ENCODE measurements at regions not wholly inside any gene's neighbourhood (a gene's known extent, or its start where the extent isn't known, plus 50 kb on each side); places are given as distances from the start of the nearest gene placed in this dataset.

DNA sequence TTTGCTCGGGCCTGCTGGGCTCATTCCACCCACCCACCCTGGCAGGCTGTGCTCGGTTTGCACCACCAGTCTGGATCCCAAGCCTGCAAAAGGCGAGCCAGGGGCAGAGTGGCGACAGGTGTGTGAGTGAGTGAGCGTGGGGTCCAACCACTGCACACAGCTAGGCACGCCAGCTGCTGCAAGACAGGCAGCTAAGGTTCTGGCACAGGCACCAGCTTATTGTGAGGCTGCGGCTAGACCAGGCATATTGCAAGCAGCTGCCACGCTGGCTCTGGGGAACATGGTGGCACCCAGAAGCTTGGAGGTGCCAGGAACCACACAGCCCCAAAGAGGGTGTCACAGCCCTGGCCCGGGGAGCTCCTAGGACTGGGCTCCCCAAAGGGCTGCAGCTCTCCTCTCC lies 205.1 kb downstream of the ANKRD60 start:
- H3K27ac ChIP-seq (ENCODE audit: low read length): no peak overlapping the region
- no peak overlapping the region for H3K4me3 ChIP-seq (ENCODE audit: low read length)
- no peaks in the 10 kb centered on the region for H3K4me1 ChIP-seq (ENCODE audit: low read length)
- no peaks in the 10 kb centered on the region for H3K9me3 ChIP-seq (ENCODE audit: low read length)
- no peaks in the 10 kb centered on the region for H4K20me1 ChIP-seq (ENCODE audit: insufficient read depth, low read depth, low read length)
- no peak for DNase-seq
- no peak overlapping the region for H3K4me2 ChIP-seq (ENCODE audit: low read depth, low read length, poor library complexity, severe bottlenecking)
- H2AFZ ChIP-seq (ENCODE audit: low read length): no peak overlapping the region
- H3K79me2 ChIP-seq (ENCODE audit: low read length): no peaks in the 10 kb centered on the region
- no peak overlapping the region for H3K9ac ChIP-seq (ENCODE audit: low read length)
- H3K9me2 ChIP-seq (replicated peaks; ENCODE audit: insufficient read depth, low read length): no peaks in the 10 kb centered on the region
- H3K27me3 ChIP-seq (ENCODE audit: low read length): no peaks in the 10 kb centered on the region
- no peaks in the 10 kb centered on the region for H3K36me3 ChIP-seq (ENCODE audit: insufficient read depth, low read length)

DNA sequence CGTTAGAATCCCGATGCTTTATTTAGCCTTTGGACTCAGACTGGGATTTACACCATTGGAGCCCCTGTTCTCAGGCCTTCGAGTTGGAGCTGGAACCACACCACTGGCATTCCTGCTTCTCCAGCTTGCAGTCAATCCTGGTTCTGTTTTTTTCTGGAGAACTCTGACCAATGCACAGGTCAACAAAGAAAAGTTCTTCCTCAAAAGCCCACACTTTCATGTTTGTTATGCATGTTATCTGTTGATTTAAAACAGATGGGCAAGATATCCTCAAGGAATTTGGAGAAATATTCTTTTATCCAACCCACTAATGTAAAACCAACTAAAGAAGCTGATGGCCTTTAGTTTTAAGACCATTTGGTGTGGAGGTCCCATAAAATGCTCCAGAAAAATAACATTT lies 205.7 kb downstream of the ANKRD60 start:
- Histone ChIP-seq H2AFZ (ENCODE audit: low read length) (no peak overlapping the region), H4K20me1 (ENCODE audit: insufficient read depth, low read depth, low read length) (no peaks in the 10 kb centered on the region), H3K4me2 (ENCODE audit: low read depth, low read length, poor library complexity, severe bottlenecking) (no peak overlapping the region), H3K79me2 (ENCODE audit: low read length) (no peaks in the 10 kb centered on the region), H3K4me1 (ENCODE audit: low read length) (no peaks in the 10 kb centered on the region), H3K4me3 (ENCODE audit: low read length) (no peak overlapping the region), H3K9me3 (ENCODE audit: low read length) (no peaks in the 10 kb centered on the region), H3K27me3 (ENCODE audit: low read length) (no peaks in the 10 kb centered on the region), H3K27ac (ENCODE audit: low read length) (no peak overlapping the region), H3K9me2 (replicated peaks; ENCODE audit: insufficient read depth, low read length) (no peaks in the 10 kb centered on the region), H3K9ac (ENCODE audit: low read length) (no peak overlapping the region), H3K36me3 (ENCODE audit: insufficient read depth, low read length) (no peaks in the 10 kb centered on the region)
- no peak for DNase-seq

DNA sequence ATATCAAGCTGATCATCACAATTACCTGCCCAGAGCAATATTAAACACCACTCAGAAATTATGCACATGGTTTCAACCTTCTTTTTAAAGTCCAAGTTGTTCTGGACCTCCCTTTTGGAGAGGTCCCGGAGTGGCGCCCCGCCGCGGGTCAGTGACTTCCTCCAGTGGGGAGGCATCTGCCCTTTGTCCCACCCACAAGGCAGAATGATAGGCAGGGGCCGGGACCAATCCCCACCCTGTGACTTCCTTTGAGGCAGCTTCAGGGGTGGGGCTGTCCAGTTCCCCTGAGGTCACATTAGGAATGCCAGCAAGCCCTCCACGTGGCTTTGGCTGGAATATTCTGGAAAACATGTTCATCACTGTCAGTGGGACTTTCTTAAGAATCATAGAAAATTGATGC lies 207.0 kb downstream of the ANKRD60 start:
- Histone ChIP-seq H3K79me2 (ENCODE audit: low read length) (no peaks in the 10 kb centered on the region), H3K36me3 (ENCODE audit: insufficient read depth, low read length) (no peaks in the 10 kb centered on the region), H2AFZ (ENCODE audit: low read length) (no peak overlapping the region), H3K9ac (ENCODE audit: low read length) (no peak overlapping the region), H3K9me2 (replicated peaks; ENCODE audit: insufficient read depth, low read length) (no peaks in the 10 kb centered on the region), H3K4me1 (ENCODE audit: low read length) (no peaks in the 10 kb centered on the region), H3K4me2 (ENCODE audit: low read depth, low read length, poor library complexity, severe bottlenecking) (no peak overlapping the region), H3K4me3 (ENCODE audit: low read length) (no peak overlapping the region), H3K9me3 (ENCODE audit: low read length) (no peaks in the 10 kb centered on the region), H4K20me1 (ENCODE audit: insufficient read depth, low read depth, low read length) (no peaks in the 10 kb centered on the region), H3K27ac (ENCODE audit: low read length) (no peak overlapping the region), H3K27me3 (ENCODE audit: low read length) (no peaks in the 10 kb centered on the region)
- no peak for DNase-seq

- Histone ChIP-seq H3K9me3 (ENCODE audit: low read length) (no peaks in the 10 kb centered on the region), H3K4me3 (ENCODE audit: low read length) (no peak overlapping the region), H3K4me1 (ENCODE audit: low read length) (no peaks in the 10 kb centered on the region), H3K27ac (ENCODE audit: low read length) (no peak overlapping the region), H3K9me2 (replicated peaks; ENCODE audit: insufficient read depth, low read length) (no peaks in the 10 kb centered on the region), H2AFZ (ENCODE audit: low read length) (no peak overlapping the region), H4K20me1 (ENCODE audit: insufficient read depth, low read depth, low read length) (no peaks in the 10 kb centered on the region), H3K4me2 (ENCODE audit: low read depth, low read length, poor library complexity, severe bottlenecking) (no peak overlapping the region), H3K27me3 (ENCODE audit: low read length) (no peaks in the 10 kb centered on the region), H3K9ac (ENCODE audit: low read length) (no peak overlapping the region), H3K79me2 (ENCODE audit: low read length) (no peaks in the 10 kb centered on the region), H3K36me3 (ENCODE audit: insufficient read depth, low read length) (no peaks in the 10 kb centered on the region)
- no peak for DNase-seq
Observed at GRCh38 chr20:58020656-58021454, 207.6 kb downstream of the ANKRD60 start.

GRCh38 chr20:58019850-58020625 lies 208.4 kb downstream of the ANKRD60 start:
- Histone ChIP-seq H3K27ac (ENCODE audit: low read length) (no peak overlapping the region), H4K20me1 (ENCODE audit: insufficient read depth, low read depth, low read length) (no peaks in the 10 kb centered on the region), H3K79me2 (ENCODE audit: low read length) (no peaks in the 10 kb centered on the region), H2AFZ (ENCODE audit: low read length) (no peak overlapping the region), H3K4me2 (ENCODE audit: low read depth, low read length, poor library complexity, severe bottlenecking) (no peak overlapping the region), H3K9me3 (ENCODE audit: low read length) (no peaks in the 10 kb centered on the region), H3K27me3 (ENCODE audit: low read length) (no peaks in the 10 kb centered on the region), H3K4me1 (ENCODE audit: low read length) (peaks cover 2% of the 10 kb centered on the region), H3K4me3 (ENCODE audit: low read length) (no peak overlapping the region), H3K9me2 (replicated peaks; ENCODE audit: insufficient read depth, low read length) (no peaks in the 10 kb centered on the region), H3K9ac (ENCODE audit: low read length) (no peak overlapping the region), H3K36me3 (ENCODE audit: insufficient read depth, low read length) (no peaks in the 10 kb centered on the region)
- DNase-seq: no peak

GRCh38 chr20:58019027-58019849 lies 209.2 kb downstream of the ANKRD60 start:
- no peaks in the 10 kb centered on the region for H3K27me3 ChIP-seq (ENCODE audit: low read length)

GRCh38 chr20:58018590-58018989 lies 209.9 kb downstream of the ANKRD60 start:
- no peak overlapping the region for H3K27ac ChIP-seq (ENCODE audit: low read length)
- no peaks in the 10 kb centered on the region for H3K79me2 ChIP-seq (ENCODE audit: low read length)
- H3K27me3 ChIP-seq (ENCODE audit: low read length): no peaks in the 10 kb centered on the region
- H3K4me1 ChIP-seq (ENCODE audit: low read length): peaks cover 12% of the 10 kb centered on the region
- DNase-seq: no peak
- H3K4me2 ChIP-seq (ENCODE audit: low read depth, low read length, poor library complexity, severe bottlenecking): no peak overlapping the region
- H3K4me3 ChIP-seq (ENCODE audit: low read length): no peak overlapping the region
- no peaks in the 10 kb centered on the region for H4K20me1 ChIP-seq (ENCODE audit: insufficient read depth, low read depth, low read length)
- H3K9ac ChIP-seq (ENCODE audit: low read length): no peak overlapping the region
- no peaks in the 10 kb centered on the region for H3K9me3 ChIP-seq (ENCODE audit: low read length)
- no peaks in the 10 kb centered on the region for H3K9me2 ChIP-seq (replicated peaks; ENCODE audit: insufficient read depth, low read length)
- H3K36me3 ChIP-seq (ENCODE audit: insufficient read depth, low read length): no peaks in the 10 kb centered on the region
- no peak overlapping the region for H2AFZ ChIP-seq (ENCODE audit: low read length)

More at GRCh38 chr20:58019027-58019849, 209.2 kb downstream of the ANKRD60 start:
- no peaks in the 10 kb centered on the region for H3K9me3 ChIP-seq (ENCODE audit: low read length)
- no peak overlapping the region for H3K4me2 ChIP-seq (ENCODE audit: low read depth, low read length, poor library complexity, severe bottlenecking)
- H3K4me3 ChIP-seq (ENCODE audit: low read length): no peak overlapping the region
- no peak overlapping the region for H3K9ac ChIP-seq (ENCODE audit: low read length)
- no peak for DNase-seq
- H2AFZ ChIP-seq (ENCODE audit: low read length): no peak overlapping the region
- no peaks in the 10 kb centered on the region for H3K79me2 ChIP-seq (ENCODE audit: low read length)
- no peak overlapping the region for H3K27ac ChIP-seq (ENCODE audit: low read length)
- H3K4me1 ChIP-seq (ENCODE audit: low read length): peaks cover 10% of the 10 kb centered on the region
- H4K20me1 ChIP-seq (ENCODE audit: insufficient read depth, low read depth, low read length): no peaks in the 10 kb centered on the region
- H3K9me2 ChIP-seq (replicated peaks; ENCODE audit: insufficient read depth, low read length): no peaks in the 10 kb centered on the region
- H3K36me3 ChIP-seq (ENCODE audit: insufficient read depth, low read length): no peaks in the 10 kb centered on the region

DNA sequence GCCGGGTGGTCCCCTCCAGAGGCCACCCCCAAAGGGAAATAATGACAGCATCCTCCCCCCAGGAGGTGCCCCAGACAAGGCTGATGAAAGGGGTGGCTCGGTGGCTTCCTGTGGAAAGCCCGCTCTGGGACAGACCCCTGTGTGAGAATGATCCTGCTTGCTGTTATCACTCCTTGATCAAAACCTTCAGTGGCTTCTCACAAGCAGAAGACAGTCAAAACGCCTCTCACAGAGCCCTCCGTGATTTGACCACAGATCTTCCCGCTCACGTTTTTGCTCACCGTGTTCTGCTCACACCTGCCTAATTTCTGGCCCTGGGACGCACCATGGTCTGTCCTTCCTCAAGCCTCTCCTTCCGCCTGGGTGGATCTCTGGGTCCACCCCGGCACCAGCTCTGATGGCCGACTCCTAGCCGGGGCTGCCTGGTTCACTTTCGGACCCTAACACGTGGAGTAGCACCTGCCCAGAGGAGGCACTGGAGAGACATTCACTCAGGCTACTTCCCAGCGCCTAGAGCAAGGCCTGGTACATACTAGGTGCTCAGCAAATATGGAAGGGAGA lies 210.4 kb downstream of the ANKRD60 start:
- Histone ChIP-seq H3K4me2 (ENCODE audit: low read depth, low read length, poor library complexity, severe bottlenecking) (no peak overlapping the region), H3K9me2 (replicated peaks; ENCODE audit: insufficient read depth, low read length) (no peaks in the 10 kb centered on the region), H3K4me1 (ENCODE audit: low read length) (peaks cover 12% of the 10 kb centered on the region), H3K4me3 (ENCODE audit: low read length) (no peak overlapping the region), H3K9ac (ENCODE audit: low read length) (no peak overlapping the region), H3K9me3 (ENCODE audit: low read length) (no peaks in the 10 kb centered on the region), H3K36me3 (ENCODE audit: insufficient read depth, low read length) (no peaks in the 10 kb centered on the region), H3K27ac (ENCODE audit: low read length) (no peak overlapping the region), H3K79me2 (ENCODE audit: low read length) (no peaks in the 10 kb centered on the region), H3K27me3 (ENCODE audit: low read length) (no peaks in the 10 kb centered on the region), H2AFZ (ENCODE audit: low read length) (no peak overlapping the region), H4K20me1 (ENCODE audit: insufficient read depth, low read depth, low read length) (no peaks in the 10 kb centered on the region)
- no peak for DNase-seq

Data from Karpas-422 (cell line).